Osteoblast (primary cell): ENCODE measurements at regions not wholly inside any gene's neighbourhood (a gene's known extent, or its start where the extent isn't known, plus 50 kb on each side); places are given as distances from the start of the nearest gene placed in this dataset.
A peak's percentile ranks its signal among the peaks of the same experiment; 100 is the strongest.

Experiments used
- DNase-seq: peaks from one replicate; pipeline ENCODE4 v3.0.0; 2011; ENCODE audit warnings: low spot score, mixed read lengths; ENCODE audit not compliant: insufficient read length; ENCODE audit errors: missing footprints
- H2AFZ ChIP-seq: 2 replicates; pipeline ENCODE4 v1.6.0; 2011; ENCODE audit warnings: mild to moderate bottlenecking, low read length
- H3K27ac ChIP-seq: 2 replicates; pipeline ENCODE4 v1.5.1; 2011; ENCODE audit warnings: mild to moderate bottlenecking, low read depth, low read length, moderate library complexity
- H3K27me3 ChIP-seq: 2 replicates; pipeline ENCODE4 v1.6.0; 2012; ENCODE audit warnings: mild to moderate bottlenecking, control low read depth, inconsistent platforms, low read length, moderate library complexity; ENCODE audit not compliant: insufficient read depth
- H3K36me3 ChIP-seq: 2 replicates; pipeline ENCODE4 v1.5.1; 2011; ENCODE audit warnings: mild to moderate bottlenecking, low read length, control low read depth, moderate library complexity; ENCODE audit not compliant: insufficient read depth
- H3K4me1 ChIP-seq: 2 replicates; pipeline ENCODE4 v1.5.1; 2011; ENCODE audit warnings: mild to moderate bottlenecking, low read length, control low read depth, moderate library complexity; ENCODE audit not compliant: insufficient read depth
- H3K4me2 ChIP-seq: 2 replicates; pipeline ENCODE4 v1.6.0; 2011; ENCODE audit warnings: mild to moderate bottlenecking, low read length; ENCODE audit not compliant: insufficient read depth
- H3K4me3 ChIP-seq: fragments of 200-600 bp; sonication (generic); 3 replicates; pipeline ENCODE4 v1.5.1; 2012; ENCODE audit warnings: mild to moderate bottlenecking, low read length, inconsistent platforms; ENCODE audit not compliant: insufficient read depth
- H3K79me2 ChIP-seq: 2 replicates; pipeline ENCODE4 v1.6.0; 2012; ENCODE audit warnings: mild to moderate bottlenecking, low read length, control low read depth, inconsistent platforms; ENCODE audit not compliant: insufficient read depth
- H3K9me3 ChIP-seq: 2 replicates; pipeline ENCODE4 v1.5.1; 2011; ENCODE audit warnings: low read depth, low read length, control low read depth
- H4K20me1 ChIP-seq: 2 replicates; pipeline ENCODE4 v1.6.0; 2012; ENCODE audit warnings: mild to moderate bottlenecking, low read length, control low read depth; ENCODE audit not compliant: insufficient read depth
- CTCF ChIP-seq: IDR thresholded peaks from 2 replicates; pipeline ENCODE4 v1.5.1; 2011; ENCODE audit warnings: mild to moderate bottlenecking, low read depth, low read length, moderate library complexity; ENCODE audit errors: extremely low read depth

DNA sequence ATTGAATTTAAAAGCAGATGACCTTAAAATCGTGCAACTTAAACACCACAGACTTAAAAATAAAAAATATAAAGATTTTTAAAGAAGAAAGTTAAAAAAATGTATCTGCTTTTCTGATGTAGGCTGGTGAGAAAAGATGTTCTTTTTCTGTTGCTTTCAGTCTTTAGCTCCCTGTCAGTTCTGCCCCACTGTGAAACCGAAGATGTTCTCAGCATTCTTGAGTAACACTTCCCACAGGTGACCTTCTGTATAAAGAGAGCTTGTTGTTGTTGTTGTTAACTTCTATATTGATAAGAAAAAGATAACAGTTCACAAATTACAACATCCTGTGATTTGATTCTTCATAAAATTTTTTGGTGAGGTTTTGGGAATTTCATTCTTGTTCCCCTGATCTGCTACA lies 377.9 kb upstream of the RGS6 start:
- TF ChIP-seq CTCF = no peak
- H2AFZ ChIP-seq = no peak overlapping the region
- H3K36me3 ChIP-seq = no peaks in the 10 kb centered on the region
- H4K20me1 ChIP-seq = peaks cover 4% of the 10 kb centered on the region
- H3K9me3 ChIP-seq = no peaks in the 10 kb centered on the region
- peaks cover 89% of the 10 kb centered on the region for H3K79me2 ChIP-seq
- no peak overlapping the region for H3K4me3 ChIP-seq
- no peak overlapping the region for H3K27ac ChIP-seq
- H3K27me3 ChIP-seq = no peaks in the 10 kb centered on the region
- no peak overlapping the region for H3K4me2 ChIP-seq
- H3K4me1 ChIP-seq = peaks cover 22% of the 10 kb centered on the region
- no peak for DNase-seq

GRCh38 chr14:71554959-71555612 lies 377.1 kb upstream of the RGS6 start:
- Histone ChIP-seq H3K27ac (peak overlapping the region; percentile 27), H4K20me1 (peaks cover 4% of the 10 kb centered on the region), H3K9me3 (no peaks in the 10 kb centered on the region), H3K27me3 (no peaks in the 10 kb centered on the region), H3K4me2 (peak overlapping the region; percentile 18), H2AFZ (no peak overlapping the region), H3K79me2 (peaks cover 83% of the 10 kb centered on the region), H3K4me3 (no peak overlapping the region), H3K4me1 (peaks cover 22% of the 10 kb centered on the region), H3K36me3 (no peaks in the 10 kb centered on the region)
- no peak for DNase-seq
- no peak for TF ChIP-seq CTCF

DNA sequence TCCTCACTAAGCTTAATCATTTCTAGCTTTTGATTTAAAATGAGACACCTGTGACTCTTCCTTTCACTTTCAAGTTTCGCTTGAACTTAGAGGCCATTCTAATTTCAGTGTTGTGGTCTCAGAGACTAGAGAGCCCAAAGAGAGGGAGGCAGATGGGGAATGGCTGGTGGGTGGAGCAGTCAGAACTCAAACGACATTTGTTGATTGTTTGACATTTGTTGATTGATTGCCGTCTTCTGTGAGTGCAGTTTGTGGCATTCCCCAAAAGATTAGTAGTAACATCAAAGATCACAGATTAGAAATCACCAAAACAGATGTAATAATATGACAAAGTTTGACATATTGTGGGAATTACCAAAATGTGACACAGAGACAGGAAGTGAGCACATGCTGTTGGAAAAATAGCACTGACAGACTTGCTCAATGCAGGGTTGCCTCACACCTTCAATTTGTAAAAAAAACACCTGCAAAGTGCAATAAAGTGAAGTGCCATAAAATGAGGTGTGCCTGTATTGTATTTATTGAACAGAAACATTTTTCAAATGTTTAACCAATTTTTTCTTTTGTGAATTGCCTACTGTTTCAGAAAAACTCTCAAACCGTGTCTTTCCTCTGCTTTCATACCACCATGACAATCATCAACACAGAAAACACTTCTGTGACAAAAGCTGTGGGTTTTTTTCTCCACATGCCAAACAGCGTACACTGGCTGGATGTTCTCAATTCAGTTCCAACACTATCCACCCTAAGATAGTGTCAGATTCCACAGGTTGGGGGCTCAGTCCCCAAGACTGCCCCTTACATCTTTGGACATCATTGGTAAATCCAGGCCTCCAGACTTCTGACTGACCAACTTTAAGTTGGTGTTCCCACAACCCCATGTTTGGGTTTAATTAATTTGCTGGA lies 376.3 kb upstream of the RGS6 start:
- peaks cover 82% of the 10 kb centered on the region for H3K79me2 ChIP-seq
- no peaks in the 10 kb centered on the region for H3K27me3 ChIP-seq
- peak overlapping the region; percentile 27 for H3K27ac ChIP-seq
- H3K36me3 ChIP-seq = no peaks in the 10 kb centered on the region
- DNase-seq = no peak
- H2AFZ ChIP-seq = no peak overlapping the region
- no peak for TF ChIP-seq CTCF
- no peaks in the 10 kb centered on the region for H3K9me3 ChIP-seq
- peaks cover 4% of the 10 kb centered on the region for H4K20me1 ChIP-seq
- H3K4me3 ChIP-seq = no peak overlapping the region
- H3K4me1 ChIP-seq = peaks cover 14% of the 10 kb centered on the region
- H3K4me2 ChIP-seq = peak overlapping the region; percentile 18

DNA sequence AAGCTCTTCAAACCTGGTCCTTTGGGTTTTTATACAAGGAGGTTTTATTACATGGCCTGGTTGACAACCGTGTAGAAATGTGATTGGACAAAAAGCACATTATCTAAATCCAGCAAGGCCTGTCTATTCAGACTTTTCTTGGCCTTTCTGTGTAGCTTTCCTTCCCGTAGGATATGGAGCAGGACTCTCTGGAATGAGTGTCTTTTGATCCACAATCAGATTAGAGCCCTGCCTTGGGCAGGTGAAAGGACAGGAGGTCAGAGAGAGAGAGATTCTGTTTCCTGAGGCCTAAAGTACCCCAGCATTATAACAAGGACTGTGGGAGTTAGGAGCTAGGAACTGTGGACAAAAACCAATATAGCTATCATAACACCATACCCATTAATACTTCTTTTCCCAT lies 375.5 kb upstream of the RGS6 start:
- H3K4me2 ChIP-seq = no peak overlapping the region
- no peaks in the 10 kb centered on the region for H3K9me3 ChIP-seq
- no peak overlapping the region for H3K4me3 ChIP-seq
- H4K20me1 ChIP-seq = peaks cover under 1% of the 10 kb centered on the region
- no peaks in the 10 kb centered on the region for H3K27me3 ChIP-seq
- no peak overlapping the region for H3K27ac ChIP-seq
- H3K79me2 ChIP-seq = peaks cover 78% of the 10 kb centered on the region
- no peak overlapping the region for H2AFZ ChIP-seq
- H3K36me3 ChIP-seq = no peaks in the 10 kb centered on the region
- peaks cover 7% of the 10 kb centered on the region for H3K4me1 ChIP-seq
- no peak for TF ChIP-seq CTCF
- DNase-seq = no peak
